ENCODE measurements at regions not wholly inside any gene's neighbourhood (a gene's known extent, or its start where the extent isn't known, plus 50 kb on each side); places are given as distances from the start of the nearest gene placed in this dataset.
"Not testable (repeated sequence)": the region's sequence is repeated elsewhere in the genome, so short reads cannot be mapped to it uniquely, and the experiment has no call there.

DNA sequence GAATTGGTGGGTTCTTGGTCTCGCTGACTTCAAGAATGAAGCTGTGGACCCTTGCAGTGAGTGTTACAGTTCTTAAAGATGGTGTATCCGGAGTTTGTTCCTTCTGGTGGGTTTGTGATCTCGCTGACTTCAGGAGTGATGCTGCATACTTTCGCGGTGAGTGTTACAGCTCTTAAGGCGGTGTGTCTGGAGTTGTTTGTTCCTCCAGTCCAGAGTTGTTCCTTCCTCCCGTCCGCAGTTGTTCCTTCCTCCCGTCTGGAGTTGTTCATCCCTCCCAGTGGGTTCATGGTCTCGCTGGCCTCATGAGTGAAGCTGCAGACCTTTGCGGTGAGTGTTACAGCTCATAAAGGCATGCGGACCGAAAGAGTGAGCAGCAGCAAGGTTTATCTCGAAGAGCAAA lies 159.6 kb upstream of the ADAMTSL1 start:
- DNase-seq = no peak

DNA sequence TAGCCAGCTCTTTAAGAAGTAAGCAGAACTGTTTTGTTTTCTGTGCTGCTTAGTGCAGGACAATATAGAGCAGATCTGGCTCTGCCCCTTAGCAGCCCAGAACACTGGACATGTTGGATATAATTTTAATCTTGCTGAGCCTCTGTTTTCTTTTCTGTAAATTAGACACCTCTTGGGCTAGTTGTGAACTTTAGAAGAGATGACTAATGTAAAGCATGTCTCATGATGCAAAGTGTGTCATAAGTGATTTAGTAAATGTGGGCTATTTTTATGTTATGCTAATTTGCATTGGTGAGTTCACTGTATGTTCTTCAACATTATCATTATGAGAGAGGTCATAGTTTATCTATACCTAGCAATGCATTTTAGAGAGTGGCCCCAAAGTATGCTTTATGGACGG lies 156.1 kb upstream of the ADAMTSL1 start:
- DNase-seq = no peak

DNA sequence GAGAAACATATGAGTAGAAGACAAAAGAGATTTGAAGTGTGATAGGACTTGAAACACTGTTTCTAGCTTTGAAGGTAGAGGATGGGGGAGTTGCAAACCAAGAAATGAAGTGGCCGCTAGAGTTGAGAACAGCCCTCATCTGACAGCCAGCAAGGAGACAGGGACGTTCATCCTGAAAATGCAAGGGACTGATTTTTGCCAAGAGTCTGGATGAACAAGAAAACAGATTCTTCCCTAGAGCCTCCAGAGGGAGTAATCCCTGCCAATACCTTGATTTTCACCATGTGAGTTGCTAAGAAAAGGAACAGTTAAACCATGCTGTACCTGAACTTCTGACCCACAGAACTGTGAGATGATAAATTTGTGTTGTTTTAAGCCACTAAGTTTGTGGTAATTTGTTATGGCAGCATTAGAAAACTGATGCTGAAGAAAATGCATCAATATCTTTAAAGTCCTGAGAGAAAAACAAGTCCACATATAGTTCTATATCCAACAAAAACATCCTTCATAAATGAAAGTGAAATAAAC lies 154.0 kb upstream of the ADAMTSL1 start:
- no peak for DNase-seq

DNA sequence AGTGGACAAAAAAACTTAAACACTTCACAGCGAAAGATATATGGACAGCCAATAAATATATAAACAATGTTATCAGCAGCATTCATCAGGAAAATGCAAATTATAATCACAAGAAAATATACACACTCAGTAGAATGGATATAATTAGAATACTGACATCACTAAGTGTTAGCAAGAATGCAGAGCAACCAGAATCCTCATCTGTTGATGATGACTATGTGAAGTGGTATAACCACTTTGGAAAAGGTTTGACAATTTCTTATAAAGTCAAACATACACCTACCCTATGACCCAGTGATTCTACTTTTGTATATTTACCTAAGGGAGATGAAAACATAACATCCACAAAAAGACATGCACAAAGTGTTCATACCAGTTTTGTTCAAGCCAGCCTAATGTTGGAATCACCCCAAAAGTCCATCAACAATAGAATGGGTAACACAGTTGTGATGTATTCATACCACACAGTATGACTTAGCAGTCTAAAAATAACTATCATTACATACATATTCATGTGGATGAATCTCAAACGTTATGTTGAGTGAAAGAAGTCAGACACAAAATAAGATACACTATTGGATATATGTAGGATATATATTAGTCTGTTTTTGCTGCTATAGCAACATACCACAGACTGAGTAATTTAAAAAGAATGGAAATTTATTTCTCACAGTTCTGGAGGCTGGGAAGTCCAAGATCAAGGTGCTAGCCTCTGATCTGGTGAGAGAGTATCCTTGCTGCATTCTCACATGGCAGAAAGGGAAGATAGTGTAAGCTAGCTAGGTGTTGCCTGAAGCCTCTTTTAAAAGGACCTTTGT lies 148.8 kb upstream of the ADAMTSL1 start:
- no peak for DNase-seq

DNA sequence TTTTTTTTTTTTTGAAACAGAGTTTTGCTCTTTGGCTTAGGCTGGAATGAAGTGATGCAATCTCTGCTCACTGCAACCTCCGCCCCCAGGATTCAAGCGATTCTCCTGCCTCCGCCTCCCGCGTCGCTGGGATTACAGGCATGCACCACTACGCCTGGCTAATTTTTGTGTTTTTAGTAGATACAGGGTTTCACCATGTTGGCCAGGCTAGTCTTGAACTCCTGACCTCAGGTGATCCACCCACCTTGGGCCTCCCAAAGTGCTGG lies 148.3 kb upstream of the ADAMTSL1 start:
- not testable (repeated sequence) for DNase-seq

DNA sequence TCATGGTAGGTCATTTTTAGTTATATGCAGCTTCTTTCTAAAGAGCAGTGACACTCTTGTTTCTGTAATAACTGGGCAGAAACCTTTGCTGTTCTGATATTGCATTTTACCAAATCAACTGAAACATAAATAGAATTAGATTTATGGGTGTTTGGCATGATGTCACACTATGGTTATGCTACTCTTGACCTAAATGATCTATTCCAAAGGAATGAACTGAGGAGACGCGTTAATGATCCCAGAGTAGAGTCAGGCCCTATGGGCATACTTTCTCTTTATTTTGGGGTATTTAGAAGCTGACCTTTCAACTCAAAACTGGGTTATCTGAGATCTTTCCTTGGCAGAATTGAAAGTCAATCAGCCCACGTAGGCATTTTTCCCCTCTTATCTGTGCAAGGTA lies 146.8 kb upstream of the ADAMTSL1 start:
- DNase-seq = no peak

DNA sequence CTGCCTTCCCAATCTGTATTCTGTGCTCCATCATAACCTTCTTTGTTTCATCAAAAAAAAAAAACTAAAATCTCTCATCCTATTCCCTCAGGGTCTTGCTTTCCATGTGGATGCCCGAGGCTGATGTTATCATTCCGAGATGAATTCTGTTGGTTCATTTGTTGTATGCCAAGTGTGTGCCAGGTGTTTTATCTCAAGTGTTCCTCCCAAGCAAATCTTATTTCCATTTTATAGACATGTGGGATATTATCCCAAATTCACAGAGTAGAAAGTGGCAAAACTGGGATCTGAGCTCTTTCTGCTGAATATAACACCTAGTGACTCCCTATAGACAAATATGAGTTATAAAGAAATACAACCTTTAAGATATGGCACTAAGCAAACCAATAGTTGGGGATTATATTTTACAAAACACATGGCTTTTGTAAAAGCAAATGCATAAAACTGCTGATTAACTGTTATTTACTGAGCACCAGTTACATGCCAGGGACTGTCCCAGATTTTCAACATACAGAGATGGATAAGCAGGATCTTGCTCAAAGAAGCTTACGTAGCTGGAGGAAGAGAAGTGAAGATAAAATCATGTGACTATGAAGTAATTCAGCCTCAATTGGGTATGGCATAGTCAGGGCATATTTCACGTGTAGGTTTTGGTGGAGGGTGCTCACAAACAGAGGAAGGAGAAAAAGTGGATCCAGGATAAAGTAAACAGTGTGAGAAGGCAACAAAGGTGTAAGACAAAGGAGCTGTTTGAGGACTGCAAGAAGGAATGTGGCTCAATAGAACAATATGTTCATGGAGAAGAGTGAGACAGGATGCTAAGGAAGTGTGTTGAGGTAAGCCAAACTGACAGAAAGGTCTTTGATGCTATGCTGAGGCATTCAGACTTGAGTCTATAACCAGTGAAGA lies 143.3 kb upstream of the ADAMTSL1 start:
- no peak for DNase-seq

DNA sequence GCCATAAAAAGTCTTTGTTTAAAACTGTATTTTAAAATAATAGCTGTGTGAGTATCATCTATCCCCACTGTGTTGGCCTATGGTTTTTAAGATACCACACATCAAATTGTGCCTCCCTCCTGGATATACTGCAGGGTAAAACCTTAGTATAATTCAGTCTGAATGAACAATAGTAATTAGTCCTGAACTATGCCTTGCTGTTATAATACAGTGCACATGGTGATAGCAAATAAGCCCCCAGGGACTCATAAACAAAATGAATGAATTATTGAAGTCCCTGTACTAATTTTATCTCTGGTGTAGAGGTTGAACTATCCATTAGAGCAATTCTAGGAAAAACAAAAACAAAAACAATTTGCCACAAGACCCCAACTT lies 142.7 kb upstream of the ADAMTSL1 start:
- no peak for DNase-seq

DNA sequence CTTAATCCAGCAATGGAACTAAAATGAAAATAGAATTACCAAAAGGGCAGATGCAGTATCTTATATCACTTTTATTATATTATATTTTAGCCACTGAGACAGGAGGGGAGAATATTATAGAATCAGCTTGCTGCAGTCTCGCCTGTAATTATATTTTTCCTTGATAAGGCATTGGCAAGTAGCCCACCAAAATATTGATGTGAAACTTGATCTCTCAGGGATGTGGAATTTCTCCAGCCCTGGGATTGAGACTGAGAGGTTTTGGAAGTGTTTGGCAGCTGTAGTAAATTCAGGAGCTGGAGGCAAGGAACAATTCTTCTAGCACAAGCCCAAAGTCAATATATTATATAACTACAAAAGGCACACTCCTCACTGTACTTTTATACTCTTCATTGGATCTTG lies 142.1 kb upstream of the ADAMTSL1 start:
- no peak for DNase-seq

DNA sequence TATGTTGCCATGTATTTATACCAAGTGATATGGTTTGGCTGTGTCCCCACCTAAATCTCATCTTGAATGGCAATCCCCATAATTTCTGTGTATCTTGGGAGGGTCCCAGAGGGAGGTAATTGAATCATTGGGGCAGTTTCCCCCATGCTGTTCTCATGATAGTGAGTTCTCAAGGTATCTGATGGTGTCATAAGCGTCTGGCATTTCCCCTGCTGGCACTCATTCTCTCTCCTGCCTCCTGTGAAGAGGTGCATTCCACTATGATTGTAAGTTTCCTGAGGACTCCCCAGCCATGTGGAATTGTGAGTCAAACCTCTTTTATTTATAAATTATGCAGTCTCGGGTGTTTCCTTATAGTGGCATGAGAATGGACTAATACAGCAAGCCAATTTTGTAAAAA lies 140.8 kb upstream of the ADAMTSL1 start:
- DNase-seq = no peak

DNA sequence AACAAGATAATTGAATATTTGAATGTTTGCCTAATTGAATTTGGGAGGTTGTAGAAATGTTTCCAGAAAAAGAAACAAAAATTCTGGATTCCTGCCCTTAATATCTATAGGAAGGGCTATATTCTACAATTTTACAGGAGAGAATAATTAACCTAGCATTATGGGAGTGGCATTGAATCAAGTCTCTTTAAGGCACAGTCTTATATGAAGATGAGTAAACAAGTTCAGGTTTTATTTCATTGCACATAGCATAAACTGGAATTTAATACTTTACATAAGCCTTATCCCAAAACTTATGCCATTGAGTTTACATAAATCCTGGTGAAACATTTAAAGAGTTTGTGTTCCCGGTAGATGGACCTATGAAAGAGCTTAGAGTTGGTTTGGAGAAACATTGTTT lies 138.1 kb upstream of the ADAMTSL1 start:
- no peak for DNase-seq

DNA sequence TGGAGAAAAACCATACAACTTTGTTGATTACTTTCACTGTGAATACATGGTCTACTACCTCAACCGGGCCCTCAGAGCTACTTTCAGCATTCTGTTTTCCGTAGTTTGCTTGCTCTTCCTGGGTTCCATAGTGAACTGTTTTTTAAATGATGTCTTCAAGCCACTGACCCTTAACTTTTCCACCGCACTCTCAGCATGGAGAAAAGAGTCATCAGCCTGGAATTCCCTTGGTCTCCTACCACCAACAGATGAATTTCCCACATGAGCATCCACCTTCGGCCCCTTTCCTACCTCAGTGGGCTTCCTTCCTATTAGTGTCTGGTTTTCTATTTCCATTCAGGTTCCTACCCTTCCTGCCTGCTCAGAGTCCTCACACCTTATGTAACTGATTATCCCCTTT lies 135.9 kb upstream of the ADAMTSL1 start:
- DNase-seq = no peak

DNA sequence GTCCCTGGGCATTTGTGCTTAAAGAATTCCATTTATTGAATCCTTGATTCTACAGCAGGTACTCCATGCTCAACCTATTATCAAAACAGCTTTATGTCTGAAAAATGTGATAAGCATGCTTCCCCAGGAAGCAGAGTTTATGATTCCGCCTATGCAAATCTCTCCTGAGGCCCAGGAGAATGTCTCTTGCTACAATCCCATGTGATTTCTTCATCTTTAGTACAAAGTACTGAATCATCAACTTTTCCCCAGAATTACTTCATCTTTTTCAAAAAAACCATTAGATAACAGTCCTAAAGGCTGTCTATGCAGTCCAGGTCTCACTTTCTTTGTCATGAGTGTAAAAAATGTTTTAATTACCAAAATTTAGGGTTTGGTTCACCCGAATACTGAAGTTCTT lies 130.2 kb upstream of the ADAMTSL1 start:
- no peak for DNase-seq

DNA sequence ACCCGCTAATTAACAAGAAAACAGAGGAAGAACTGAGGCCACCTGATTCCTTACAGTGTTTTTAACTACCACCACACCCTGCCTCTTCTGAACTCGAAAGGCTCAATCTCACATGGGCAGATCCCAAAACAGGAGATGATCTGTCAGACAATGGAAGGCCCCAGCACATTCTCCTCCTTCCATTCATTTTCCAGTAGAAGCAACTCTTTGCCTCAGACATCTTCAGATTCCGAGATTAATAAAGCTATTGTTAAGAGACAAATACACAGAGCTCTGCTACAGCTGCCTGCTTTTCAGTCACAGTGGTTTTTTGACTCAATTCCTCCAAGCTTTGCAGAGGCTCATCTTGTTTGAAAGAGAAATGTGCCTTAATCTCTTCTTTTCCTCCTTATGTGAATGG lies 127.2 kb upstream of the ADAMTSL1 start:
- no peak for DNase-seq

DNA sequence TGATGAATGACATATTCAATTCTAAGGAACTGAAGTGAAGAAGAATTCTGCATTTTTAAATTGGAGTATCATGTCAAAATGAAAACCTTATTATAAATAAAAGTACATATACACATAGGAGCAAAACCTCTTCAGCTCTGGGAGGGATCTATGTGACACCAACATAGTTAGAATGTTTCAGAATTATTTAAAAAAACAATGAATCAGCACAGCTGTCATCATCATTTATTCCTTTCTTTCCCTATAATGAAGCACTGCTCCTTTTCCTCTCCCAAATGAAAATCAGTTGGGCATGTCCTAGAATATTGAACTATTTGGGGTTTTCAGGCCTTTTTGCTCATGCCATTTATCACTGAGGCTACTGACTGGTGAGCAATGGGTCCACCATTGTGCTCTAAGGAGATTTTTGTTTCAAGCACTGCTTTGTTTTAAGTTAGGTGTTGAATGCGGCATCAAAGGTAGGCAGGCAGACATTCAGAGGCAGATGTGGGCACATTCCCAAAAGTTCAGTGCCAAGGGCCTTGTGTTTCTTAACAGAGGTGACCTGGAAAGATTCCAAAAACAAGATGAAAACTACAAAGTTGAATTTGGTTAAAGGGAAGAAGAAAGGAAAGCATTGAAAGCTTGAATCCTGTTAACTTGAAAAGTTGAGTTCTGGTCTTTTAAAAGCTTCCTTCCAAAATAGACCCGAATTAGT lies 126.4 kb upstream of the ADAMTSL1 start:
- DNase-seq = no peak

DNA sequence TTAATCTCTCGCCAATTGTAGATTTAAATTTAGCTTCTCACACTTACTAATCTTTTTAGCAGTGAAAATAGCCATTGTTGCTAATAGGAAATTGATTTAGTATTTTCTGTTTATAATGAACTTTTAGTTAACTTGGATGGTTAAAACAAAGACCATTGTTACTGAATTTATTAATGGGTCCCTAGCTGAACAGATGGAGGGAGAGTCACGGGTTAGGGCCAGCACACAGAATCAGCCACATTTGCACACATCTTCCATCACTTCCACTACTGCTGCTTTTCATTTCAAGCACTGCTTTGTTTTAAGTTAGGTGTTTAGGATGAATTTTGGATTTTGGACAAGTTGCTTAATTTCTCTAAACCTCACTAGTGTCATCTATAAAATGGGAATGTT lies 125.9 kb upstream of the ADAMTSL1 start:
- DNase-seq = no peak

DNA sequence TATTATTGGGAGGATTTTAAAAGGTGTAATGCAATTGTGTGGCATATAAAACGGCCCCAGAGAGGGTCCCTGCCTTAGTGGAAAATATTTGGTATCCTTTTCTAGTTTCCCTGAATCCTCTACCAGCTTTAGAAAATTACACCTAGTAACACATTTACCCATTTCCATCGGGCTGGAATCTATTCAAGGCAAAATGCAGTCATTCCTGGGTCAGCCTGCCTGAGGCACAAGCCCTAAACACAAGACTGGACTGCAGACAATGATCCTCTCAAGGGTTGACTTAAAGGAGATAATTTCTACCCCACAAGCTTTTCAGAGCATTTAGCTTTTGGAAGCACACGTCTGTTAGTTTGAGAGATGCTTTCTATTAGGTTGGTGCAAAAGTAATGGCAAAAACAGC lies 124.4 kb upstream of the ADAMTSL1 start:
- DNase-seq = no peak

DNA sequence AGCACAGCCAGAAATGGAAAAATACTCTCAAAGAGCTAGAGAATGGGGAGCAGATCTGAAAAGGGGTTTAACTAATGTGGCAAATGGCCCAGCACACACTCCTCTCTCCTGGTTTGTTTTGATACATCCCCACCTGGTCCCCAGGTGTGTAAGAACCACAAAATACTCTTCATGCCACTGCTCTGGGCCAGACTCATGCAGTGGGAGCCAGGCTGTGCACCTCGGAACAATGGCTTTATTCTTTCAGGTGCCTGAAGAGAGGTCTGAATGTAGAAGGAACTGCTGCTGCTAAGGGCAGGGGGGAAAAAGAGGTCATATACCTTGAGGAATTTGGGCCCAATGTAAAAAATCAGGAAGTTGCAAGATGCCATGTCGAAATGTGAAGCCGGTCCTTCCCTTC lies 123.9 kb upstream of the ADAMTSL1 start:
- DNase-seq = no peak

DNA sequence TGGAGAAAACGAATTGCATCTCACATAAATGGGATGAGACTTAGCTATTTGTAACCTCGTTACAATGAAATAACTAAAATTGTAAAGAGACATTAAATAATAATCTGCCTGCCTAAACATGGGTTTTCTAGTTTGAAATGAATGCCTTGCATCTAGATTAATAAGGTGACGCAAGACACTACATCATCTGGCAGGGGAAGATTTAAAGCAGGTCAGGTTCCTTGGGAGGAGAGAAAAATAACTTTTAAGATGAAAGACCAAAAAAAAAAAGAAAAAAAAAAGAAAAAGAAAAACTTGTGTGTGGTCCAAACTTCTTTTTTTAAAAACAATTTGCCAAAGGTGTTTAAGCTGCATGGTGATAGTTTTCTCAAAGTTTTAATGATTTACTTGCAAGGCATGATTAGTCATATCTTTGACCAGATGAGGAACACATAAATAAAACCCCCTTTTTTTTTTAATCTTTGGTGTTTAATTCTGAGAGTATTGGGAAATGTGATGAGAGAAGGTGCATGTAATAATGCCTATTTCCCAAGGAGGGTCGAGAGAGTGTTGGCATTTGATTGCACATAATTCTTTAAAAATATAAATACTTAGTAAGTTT lies 122.9 kb upstream of the ADAMTSL1 start:
- DNase-seq = no peak

DNA sequence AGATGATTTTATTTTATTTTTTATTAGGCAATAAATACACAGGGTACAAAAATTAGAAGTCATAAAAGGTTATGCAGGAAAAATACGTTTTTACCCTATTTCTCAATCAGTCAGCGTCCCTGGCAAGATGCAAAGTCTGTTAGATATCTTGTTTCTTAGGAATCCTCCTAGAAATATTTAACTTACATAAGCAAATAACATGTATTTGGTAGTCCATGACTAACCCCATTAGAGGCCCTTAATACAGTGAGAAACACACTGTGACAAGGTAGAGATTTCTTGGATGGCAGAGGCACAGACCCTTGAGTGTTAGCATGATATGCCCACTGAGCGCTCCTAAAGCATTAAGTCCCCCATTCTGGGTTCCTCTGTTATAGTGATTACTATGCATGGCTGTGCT lies 121.2 kb upstream of the ADAMTSL1 start:
- no peak for DNase-seq

DNA sequence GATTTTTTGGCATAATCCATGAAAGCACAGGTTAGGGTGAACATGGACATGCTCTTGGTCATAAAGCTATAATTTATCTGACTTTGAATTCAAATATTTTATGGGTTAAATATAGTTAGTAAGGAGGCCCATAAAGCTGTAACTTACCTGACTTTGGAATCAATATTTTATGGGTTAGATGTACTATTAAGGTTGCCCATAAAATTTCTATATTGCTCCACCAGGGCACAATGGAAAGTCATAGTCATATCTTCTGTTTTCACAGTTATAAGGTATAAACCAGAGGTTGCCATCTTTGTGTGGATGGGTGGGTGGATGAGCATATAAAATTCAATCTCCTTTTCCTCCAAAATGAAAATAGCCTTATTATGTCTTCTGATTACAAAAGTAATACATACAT lies 120.5 kb upstream of the ADAMTSL1 start:
- DNase-seq = no peak

DNA sequence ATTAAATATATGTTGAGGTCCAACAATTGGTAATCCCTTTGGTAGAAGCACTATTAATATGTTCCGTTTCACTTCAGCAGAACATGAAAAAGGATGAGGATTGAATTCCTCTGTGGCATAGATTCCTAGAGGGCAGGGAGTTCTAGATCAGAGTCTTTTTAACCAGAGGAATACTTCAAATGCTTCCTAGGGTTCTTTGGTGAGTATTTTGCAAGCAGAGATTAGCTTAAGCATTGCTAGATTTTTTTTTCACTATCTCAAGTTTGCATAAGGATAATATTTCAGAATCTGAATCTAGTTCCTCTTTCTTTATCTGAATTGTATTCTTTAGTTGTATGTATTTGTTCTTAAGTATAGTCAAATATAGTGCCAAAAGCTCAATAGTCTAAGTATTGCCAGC lies 116.6 kb upstream of the ADAMTSL1 start:
- no peak for DNase-seq

DNA sequence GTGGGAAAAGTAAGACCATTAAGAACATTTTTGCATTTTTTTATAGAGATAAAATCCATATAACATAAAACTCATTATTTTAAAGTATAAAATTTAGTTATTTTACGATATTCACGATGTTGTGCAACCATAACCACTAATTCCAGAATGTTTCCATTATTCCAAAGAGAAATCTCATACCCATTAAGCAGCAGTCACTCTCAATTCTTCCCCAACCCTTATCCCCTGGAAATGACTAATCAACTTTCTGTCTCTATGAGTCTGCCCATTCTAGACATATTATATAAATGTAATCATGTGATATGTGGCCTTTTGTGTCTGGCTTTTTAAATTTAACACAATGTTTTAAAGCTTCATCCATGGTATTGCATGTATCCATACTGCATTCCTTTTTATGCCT lies 115.6 kb upstream of the ADAMTSL1 start:
- DNase-seq = no peak
